NCI-H2227 (cell line): ENCODE measurements at regions not wholly inside any gene's neighbourhood (a gene's known extent, or its start where the extent isn't known, plus 50 kb on each side); places are given as distances from the start of the nearest gene placed in this dataset.

Experiments
- DNase-seq: peaks from one replicate; lab custom pipeline; 2025; ENCODE audit not compliant: unreplicated experiment; lab: John Stamatoyannopoulos, UW

DNA sequence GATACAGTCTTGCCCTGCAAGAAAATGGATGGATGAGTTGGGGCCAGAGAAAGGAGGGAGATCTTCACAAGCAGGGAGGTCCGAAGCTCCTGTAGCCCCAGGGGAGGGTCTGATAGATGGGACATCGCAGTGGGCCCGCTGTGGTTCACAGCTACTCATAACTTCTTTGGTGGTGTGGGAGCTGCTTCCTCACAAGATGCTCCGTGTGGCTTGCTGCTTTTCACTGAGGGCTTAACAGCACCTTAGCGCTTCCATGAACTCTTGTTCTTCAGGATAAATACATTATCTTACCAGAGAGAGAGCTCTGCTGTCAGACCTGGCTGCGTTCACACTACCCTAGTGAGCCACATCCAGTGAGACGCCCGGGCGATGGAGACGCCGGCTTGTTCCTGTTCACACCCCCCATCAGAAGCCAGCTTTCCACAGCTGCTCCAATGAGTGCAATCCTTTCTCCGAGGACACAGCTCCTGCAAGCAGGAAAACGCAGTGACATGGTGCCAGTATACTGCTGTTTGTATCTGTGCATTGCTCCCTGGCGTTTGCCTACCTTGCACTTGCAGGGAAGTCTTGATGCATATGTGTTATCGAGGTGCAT, 599.8 kb downstream of the AJAP1 start:
- no peak for DNase-seq

DNA sequence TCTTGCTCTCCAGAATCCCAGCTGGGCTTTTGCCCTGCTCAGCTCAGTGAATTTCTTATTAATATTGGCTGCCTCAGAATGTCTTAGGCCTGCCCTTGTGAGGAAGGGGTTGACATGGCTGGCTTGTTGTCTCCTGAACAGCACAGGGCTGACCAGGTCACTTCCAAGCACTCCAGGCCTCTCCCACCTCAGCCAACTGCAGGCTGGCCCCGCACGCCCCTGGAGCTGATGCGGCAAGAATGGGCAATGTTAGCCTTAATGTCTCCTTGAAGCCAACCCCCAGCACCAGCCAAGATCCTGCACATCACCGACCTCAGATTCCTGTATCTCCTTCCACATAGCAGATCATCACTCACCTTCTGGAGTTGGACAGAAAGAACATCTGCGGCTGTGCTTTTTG, 598.6 kb downstream of the AJAP1 start:
- no peak for DNase-seq

DNA sequence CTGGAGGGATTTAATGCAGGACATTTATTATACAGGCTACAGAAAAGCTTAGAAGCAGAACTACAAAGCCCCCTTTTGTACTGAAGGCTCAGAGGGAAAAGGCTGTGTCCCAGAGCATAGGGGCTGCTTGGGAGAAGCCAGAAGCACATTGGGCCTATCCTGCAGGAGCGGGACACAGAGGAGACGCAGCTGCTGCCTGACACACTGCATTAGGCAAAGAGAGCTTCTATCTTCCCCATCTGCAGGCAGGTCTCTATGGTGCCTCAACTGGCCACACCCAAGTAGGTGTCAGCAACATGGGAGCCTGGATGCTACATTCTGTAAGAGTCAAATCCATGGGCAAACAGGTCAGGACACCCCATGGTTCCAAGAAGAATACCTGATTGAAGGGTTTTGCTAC, 595.9 kb downstream of the AJAP1 start:
- DNase-seq, result no peak

DNA sequence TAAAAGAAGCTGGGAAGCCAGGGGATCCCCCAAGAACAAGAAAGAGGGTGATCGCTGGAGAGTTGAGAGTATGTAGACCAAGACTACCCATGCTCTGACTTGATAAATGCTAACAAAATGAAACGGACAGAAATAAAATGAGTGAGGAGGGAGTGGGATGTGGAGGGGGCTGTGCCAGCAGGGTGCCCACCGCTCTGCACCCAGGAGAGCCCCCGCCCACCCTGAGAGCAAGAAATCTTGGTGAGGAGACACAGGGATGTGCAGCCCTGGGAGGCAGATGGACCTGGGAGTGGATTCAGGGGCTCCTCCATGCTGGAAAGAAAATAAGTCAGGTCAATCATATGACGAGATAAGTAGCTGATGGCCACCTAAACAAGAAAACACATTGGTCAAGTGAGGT, 590.9 kb downstream of the AJAP1 start:
- no peak for DNase-seq

DNA sequence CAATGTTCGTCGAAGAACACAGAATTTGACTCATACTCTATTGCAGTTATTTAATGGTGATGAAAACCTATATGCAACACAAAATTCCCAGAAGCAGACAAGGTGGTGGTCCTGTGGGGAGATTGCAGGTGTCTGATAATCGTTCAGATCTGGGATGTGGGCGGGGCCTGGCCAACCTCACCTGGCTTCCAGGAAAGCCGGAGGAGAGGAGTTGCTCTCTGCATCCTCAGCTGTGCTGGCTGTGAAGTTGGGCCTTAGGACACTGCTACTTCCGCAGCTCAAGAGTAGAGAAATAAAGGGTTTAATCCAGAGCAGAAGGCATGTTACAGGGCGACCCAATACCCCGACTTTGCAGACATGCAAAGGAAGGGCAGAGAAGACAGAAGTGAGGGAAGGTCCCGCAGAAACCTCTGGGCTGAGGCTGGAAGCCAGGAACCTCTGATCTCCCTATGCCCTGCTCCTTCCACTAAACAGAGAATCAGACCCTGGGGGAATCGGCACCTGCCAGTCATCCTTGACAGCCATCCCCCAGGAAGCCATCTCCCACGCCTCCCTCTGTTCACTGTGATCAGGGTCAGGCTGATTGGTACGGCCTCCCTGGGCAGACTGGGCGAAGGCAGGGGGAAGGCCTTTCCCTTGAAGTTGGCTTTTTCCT, 590.3 kb downstream of the AJAP1 start:
- DNase-seq, result no peak

DNA sequence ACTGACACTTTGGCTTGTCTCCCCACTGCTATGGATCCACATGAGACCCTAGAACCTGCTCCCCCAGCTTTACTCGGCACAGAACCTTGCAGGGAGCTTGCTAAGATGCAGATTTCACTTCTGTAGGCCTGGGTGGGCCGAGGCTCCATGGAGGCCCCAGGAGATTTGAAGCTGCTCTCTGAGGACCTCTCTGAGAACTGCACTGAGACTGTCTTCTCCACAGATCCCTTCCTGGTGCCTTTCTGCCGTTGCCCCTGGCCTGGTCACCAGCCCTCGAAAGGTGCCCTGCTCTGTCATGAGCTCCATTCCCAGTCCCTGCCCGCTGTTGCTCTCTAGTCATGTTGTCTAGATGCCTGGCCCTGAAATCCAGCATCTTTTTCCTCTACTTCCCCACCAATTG, 588.4 kb downstream of the AJAP1 start:
- DNase-seq, result no peak

- DNase-seq, result no peak
These were observed 585.5 kb downstream of the AJAP1 start for GRCh38 chr1:5239911-5240310.

DNA sequence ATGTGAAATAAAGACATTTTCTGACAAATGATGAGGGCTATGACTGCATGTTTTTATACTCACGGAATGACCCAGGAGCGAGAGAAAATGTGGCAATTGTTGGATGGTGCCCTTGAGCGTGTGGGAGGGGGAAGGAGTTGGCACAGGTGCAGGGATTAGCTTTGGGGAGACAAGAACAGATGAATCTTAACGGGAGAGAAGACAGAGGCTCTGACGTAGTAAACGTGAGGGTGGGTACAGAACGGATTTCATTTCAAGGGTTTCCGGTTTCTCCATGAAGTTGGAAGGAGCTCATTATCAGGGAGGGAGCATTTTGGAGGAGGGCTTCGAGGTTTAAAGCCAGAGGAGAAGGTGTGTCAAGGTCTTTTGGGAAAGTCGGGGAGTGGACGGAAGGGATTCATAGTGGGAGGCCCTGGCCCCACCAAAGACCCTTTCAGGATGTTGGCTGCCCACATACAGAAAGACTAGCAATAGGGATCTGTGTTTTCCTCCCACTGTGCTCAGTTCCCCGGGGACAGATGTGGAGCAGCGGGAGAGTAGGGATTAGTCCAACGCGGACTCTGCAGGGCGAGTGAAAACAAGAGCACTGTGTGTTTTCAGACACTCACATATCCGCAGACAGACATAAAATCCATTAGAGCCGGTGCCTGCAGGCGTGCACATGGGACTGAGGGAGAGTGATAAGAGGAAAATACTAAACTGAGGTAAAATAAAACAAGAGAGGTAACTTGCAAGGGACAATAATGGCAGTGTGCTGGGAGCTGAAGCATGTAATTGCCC, 584.1 kb downstream of the AJAP1 start:
- no peak for DNase-seq

GRCh38 chr1:5235355-5235899, 581.0 kb downstream of the AJAP1 start:
- no peak for DNase-seq

DNA sequence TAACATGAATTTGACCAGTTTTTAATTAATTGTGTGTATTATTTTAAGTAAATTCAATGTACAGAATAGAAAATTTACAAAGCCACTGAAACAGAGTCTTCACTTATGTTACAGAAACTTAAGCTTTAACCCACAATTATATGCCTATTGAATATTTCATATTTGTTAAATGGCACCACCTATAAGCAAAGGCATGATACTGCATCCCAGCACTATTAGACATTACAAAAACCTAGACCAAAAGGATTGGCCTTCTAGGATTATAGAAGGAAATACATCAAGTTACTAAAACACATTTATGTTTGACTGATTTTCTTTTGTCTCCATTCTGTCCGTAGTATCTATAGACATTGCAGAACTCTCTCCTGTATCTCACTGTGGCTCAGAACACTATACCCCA, 578.1 kb downstream of the AJAP1 start:
- DNase-seq, result no peak

DNA sequence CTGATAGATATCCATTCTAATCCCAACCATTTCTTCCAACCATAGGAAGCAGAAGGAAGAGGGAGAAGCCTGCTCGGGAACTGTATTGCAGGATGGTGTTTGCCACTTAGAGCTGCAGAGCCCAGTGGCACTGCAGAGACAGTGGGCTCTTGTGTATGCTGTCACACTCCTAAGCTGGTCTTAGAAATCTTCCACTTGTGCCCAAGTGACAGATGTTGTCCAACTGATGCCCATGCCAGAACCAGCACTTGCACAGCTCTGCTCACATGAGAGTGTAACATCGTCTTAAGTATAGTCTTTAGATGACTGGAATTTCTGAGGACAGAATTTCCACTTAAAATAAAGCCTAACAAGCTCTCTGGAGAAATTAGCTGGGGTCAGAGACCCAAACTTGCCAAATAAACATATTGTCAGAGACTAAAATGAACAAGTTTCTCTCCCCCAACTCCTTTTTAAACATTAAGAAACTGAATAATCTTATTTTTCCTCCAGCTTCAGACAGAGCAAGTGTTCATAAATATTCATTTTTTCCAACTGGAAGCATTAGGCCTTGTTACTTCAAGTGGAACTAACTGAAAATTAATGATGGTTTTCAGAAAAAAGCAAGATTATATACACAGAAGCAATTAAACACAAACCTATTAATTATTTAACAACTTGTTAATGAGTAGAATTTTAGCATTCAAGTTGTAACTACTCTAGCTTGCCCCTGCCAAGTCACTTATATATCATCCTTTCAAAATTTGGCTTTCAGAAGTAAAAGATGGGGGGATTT, 577.3 kb downstream of the AJAP1 start:
- DNase-seq, result no peak

GRCh38 chr1:5227114-5227513, 572.7 kb downstream of the AJAP1 start:
- no peak for DNase-seq

GRCh38 chr1:5225707-5226704, 571.6 kb downstream of the AJAP1 start:
- no peak for DNase-seq

- no peak for DNase-seq
These were observed 568.8 kb downstream of the AJAP1 start for GRCh38 chr1:5223206-5223605.

DNA sequence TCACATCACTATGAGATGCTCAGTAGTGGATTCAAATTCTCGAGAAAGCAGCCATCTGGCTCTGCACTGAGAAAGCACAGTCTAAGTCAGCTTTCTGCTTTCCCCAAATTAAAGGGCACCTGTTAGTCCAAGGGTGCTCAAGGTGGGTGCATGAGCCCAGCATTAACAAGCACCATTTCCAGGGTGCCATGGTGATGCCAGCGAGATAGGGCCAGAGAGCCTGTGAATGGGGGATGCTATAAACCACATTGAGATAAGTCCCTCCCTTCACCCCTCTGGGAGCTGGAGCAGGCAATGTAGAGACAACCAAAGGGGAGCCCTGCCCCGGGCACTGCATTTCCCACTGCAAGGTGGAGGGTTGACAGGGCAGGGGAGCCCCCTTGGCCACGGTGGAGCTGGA, 568.2 kb downstream of the AJAP1 start:
- no peak for DNase-seq

DNA sequence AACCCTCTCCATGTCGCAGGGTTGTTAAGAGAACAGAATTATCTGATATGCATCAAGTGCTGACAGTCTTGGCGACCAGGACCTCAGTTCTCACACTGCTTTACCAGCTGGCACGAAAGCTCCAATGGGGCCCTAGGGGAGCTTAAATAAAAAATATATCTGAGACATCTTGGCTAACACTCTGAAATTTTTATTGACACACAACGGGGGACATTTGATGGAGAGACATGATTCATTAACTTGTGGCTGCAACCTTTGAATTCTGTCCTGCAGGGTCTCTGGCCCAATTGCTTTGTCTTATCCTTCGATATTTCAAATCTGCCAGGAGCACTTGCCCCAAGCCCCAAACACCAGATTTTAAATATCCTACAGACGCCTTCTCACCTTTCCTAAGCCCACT, 567.0 kb downstream of the AJAP1 start:
- DNase-seq, result no peak

DNA sequence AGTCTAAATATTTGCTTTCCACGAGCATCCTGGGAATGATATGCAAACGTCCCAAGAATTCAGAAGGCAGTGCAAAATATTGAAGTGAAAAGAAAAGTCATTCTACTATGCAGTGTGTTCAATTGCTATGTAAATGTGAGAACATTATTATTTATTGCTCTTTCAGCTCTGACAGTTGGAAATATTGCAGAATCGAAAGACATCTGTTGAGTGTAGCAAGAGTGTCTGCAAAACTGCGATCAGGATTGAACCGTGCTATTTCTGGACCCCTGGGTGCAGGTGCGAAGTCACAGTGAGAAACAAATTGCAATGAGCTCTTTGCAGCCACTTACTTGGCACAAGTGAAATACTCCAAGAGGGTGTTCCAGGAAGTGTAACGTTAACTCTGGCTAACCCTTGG, 566.4 kb downstream of the AJAP1 start:
- no peak for DNase-seq

- DNase-seq, result no peak
These were observed 566.0 kb downstream of the AJAP1 start for GRCh38 chr1:5220421-5220820.

GRCh38 chr1:5200006-5200405, 545.6 kb downstream of the AJAP1 start:
- DNase-seq, result no peak

GRCh38 chr1:5198328-5198727, 543.9 kb downstream of the AJAP1 start:
- DNase-seq, result no peak
